GM19397 (cell line): ENCODE measurements at regions not wholly inside any gene's neighbourhood (a gene's known extent, or its start where the extent isn't known, plus 50 kb on each side); places are given as distances from the start of the nearest gene placed in this dataset.
"Not testable (repeated sequence)": the region's sequence is repeated elsewhere in the genome, so short reads cannot be mapped to it uniquely, and the experiment has no call there.

ENCODE experiments used
- ATAC-seq: cut with Tn5 transposase; IDR thresholded peaks from one replicate; pipeline ENCODE4 v1.9.1; 2021; ENCODE audit warnings: mild to moderate bottlenecking, moderate library complexity; ENCODE audit not compliant: unreplicated experiment

- ATAC-seq: not testable (repeated sequence)
Observed at GRCh38 chr16:21363550-21364223, 85.6 kb upstream of the CRYM start.

- ATAC-seq: not testable (repeated sequence)
Observed at GRCh38 chr16:21361612-21362227, 83.6 kb upstream of the CRYM start.

GRCh38 chr16:21361045-21361444 lies 83.0 kb upstream of the CRYM start:
- ATAC-seq: not testable (repeated sequence)

GRCh38 chr16:21359513-21359912 lies 81.4 kb upstream of the CRYM start:
- ATAC-seq: peak; percentile 5

- ATAC-seq: peak; percentile 40
Observed at GRCh38 chr16:21358261-21358795, 80.2 kb upstream of the CRYM start.

- peak; percentile 27 for ATAC-seq
Observed at GRCh38 chr16:21356308-21356707, 78.2 kb upstream of the CRYM start.

- not testable (repeated sequence) for ATAC-seq
Observed at GRCh38 chr16:21351433-21351832, 73.3 kb upstream of the CRYM start.

- not testable (repeated sequence) for ATAC-seq
Observed at GRCh38 chr16:21350851-21351250, 72.8 kb upstream of the CRYM start.

GRCh38 chr16:21349336-21349735 lies 71.2 kb upstream of the CRYM start:
- ATAC-seq: not testable (repeated sequence)

GRCh38 chr16:21348815-21349214 lies 70.7 kb upstream of the CRYM start:
- not testable (repeated sequence) for ATAC-seq

GRCh38 chr16:21347538-21347937 lies 69.4 kb upstream of the CRYM start:
- ATAC-seq: not testable (repeated sequence)

GRCh38 chr16:21346756-21347491 lies 68.8 kb upstream of the CRYM start:
- not testable (repeated sequence) for ATAC-seq

- not testable (repeated sequence) for ATAC-seq
Observed at GRCh38 chr16:21344361-21344912, 66.3 kb upstream of the CRYM start.

- no peak for ATAC-seq
Observed at GRCh38 chr16:21341101-21341500, 63.0 kb upstream of the CRYM start.

GRCh38 chr16:21339941-21340340 lies 61.9 kb upstream of the CRYM start:
- ATAC-seq: no peak

GRCh38 chr16:21339269-21339641 lies 61.2 kb upstream of the CRYM start:
- no peak for ATAC-seq

- no peak for ATAC-seq
Observed at GRCh38 chr16:21338537-21339268, 60.6 kb upstream of the CRYM start.

- no peak for ATAC-seq
Observed at GRCh38 chr16:21336231-21336630, 58.1 kb upstream of the CRYM start.

GRCh38 chr16:21334188-21335146 lies 56.4 kb upstream of the CRYM start:
- not testable (repeated sequence) for ATAC-seq
